ENCODE measurements at regions not wholly inside any gene's neighbourhood (a gene's known extent, or its start where the extent isn't known, plus 50 kb on each side); places are given as distances from the start of the nearest gene placed in this dataset.

GRCh38 chr6:170114187-170114945 lies 176.5 kb downstream of the DLL1 start:
- Histone ChIP-seq H3K4me1 (ENCODE audit: control insufficient read depth, insufficient read depth, low read depth, low read length) (peaks cover 1% of the 10 kb centered on the region), H2AK5ac (ENCODE audit: low read length, severe bottlenecking) (no peak overlapping the region), H2BK15ac (ENCODE audit: low read depth, poor library complexity, severe bottlenecking) (no peak overlapping the region), H3K23ac (ENCODE audit: low read length in 2 of 2) (no peak overlapping the region), H4K91ac (ENCODE audit: low read length) (no peak overlapping the region), H3K4ac (ENCODE audit: low read depth in 1 of 2, low read length in 2 of 2) (no peak overlapping the region), H3K36me3 (ENCODE audit: control insufficient read depth in 1 of 2, insufficient read depth in 2 of 2, low read depth in 1 of 2, low read length in 2 of 2) (no peaks in the 10 kb centered on the region), H3K18ac (ENCODE audit: low read depth in 1 of 2, low read length in 2 of 2) (no peak overlapping the region), H3K4me2 (ENCODE audit: low read length, poor library complexity, severe bottlenecking) (no peak overlapping the region), H3K14ac (ENCODE audit: low read length in 2 of 2) (no peak overlapping the region), H3K4me3 (ENCODE audit: insufficient read depth in 1 of 2, low read depth in 1 of 2, low read length in 2 of 2) (no peak overlapping the region), H3K27me3 (ENCODE audit: control insufficient read depth in 1 of 2, insufficient read depth in 1 of 2, low read length in 2 of 2) (peaks cover 0 to 10% of the 10 kb centered on the region in 2 experiments), H2BK12ac (ENCODE audit: low read length in 2 of 2) (no peak overlapping the region), H2BK5ac (ENCODE audit: low read depth, low read length, poor library complexity, severe bottlenecking) (no peak overlapping the region), H3K9me3 (ENCODE audit: control insufficient read depth, low read length) (peaks cover 12% of the 10 kb centered on the region), H2AFZ (ENCODE audit: low read depth, low read length) (no peak overlapping the region), H3K9ac (ENCODE audit: low read length) (no peak overlapping the region), H2BK120ac (ENCODE audit: low read depth, low read length) (no peak overlapping the region), H4K8ac (ENCODE audit: low read length) (no peak overlapping the region), H3K27ac (ENCODE audit: low read length, poor library complexity, severe bottlenecking) (no peak overlapping the region), H3K79me1 (replicated peaks; ENCODE audit: low read length, poor library complexity, severe bottlenecking) (no peaks in the 10 kb centered on the region)
- 75% methylated on average over 9 of the region's 9 CpGs for WGBS
- no peak for DNase-seq

GRCh38 chr6:170113141-170113540 lies 177.7 kb downstream of the DLL1 start:
- Histone ChIP-seq H3K79me1 (replicated peaks; ENCODE audit: low read length, poor library complexity, severe bottlenecking) (no peaks in the 10 kb centered on the region), H3K36me3 (ENCODE audit: control insufficient read depth in 1 of 2, insufficient read depth in 2 of 2, low read depth in 1 of 2, low read length in 2 of 2) (no peaks in the 10 kb centered on the region), H2BK12ac (ENCODE audit: low read length in 2 of 2) (no peak overlapping the region), H3K4me2 (ENCODE audit: low read length, poor library complexity, severe bottlenecking) (no peak overlapping the region), H3K18ac (ENCODE audit: low read depth in 1 of 2, low read length in 2 of 2) (no peak overlapping the region), H2BK15ac (ENCODE audit: low read depth, poor library complexity, severe bottlenecking) (no peak overlapping the region), H2BK120ac (ENCODE audit: low read depth, low read length) (no peak overlapping the region), H2AK5ac (ENCODE audit: low read length, severe bottlenecking) (no peak overlapping the region), H2BK5ac (ENCODE audit: low read depth, low read length, poor library complexity, severe bottlenecking) (no peak overlapping the region), H3K4me1 (ENCODE audit: control insufficient read depth, insufficient read depth, low read depth, low read length) (peaks cover 1% of the 10 kb centered on the region), H3K27me3 (ENCODE audit: control insufficient read depth in 1 of 2, insufficient read depth in 1 of 2, low read length in 2 of 2) (peaks cover 0 to 12% of the 10 kb centered on the region in 2 experiments), H3K9me3 (ENCODE audit: control insufficient read depth, low read length) (peaks cover 6% of the 10 kb centered on the region), H4K91ac (ENCODE audit: low read length) (no peak overlapping the region), H3K27ac (ENCODE audit: low read length, poor library complexity, severe bottlenecking) (no peak overlapping the region), H3K14ac (ENCODE audit: low read length in 2 of 2) (no peak overlapping the region), H3K23ac (ENCODE audit: low read length in 2 of 2) (no peak overlapping the region), H2AFZ (ENCODE audit: low read depth, low read length) (no peak overlapping the region), H3K9ac (ENCODE audit: low read length) (no peak overlapping the region), H3K4ac (ENCODE audit: low read depth in 1 of 2, low read length in 2 of 2) (no peak overlapping the region), H3K4me3 (ENCODE audit: insufficient read depth in 1 of 2, low read depth in 1 of 2, low read length in 2 of 2) (no peak overlapping the region), H4K8ac (ENCODE audit: low read length) (no peak overlapping the region)
- no peak for DNase-seq
- WGBS: 83% methylated on average over 3 of the region's 3 CpGs

- H3K14ac ChIP-seq (ENCODE audit: low read length in 2 of 2): no peak overlapping the region
- H3K4me1 ChIP-seq (ENCODE audit: control insufficient read depth, insufficient read depth, low read depth, low read length): peaks cover 1% of the 10 kb centered on the region
- no peaks in the 10 kb centered on the region for H3K36me3 ChIP-seq (ENCODE audit: control insufficient read depth in 1 of 2, insufficient read depth in 2 of 2, low read depth in 1 of 2, low read length in 2 of 2)
- H4K8ac ChIP-seq (ENCODE audit: low read length): no peak overlapping the region
- H3K4me2 ChIP-seq (ENCODE audit: low read length, poor library complexity, severe bottlenecking): no peak overlapping the region
- H3K27me3 ChIP-seq (ENCODE audit: control insufficient read depth in 1 of 2, insufficient read depth in 1 of 2, low read length in 2 of 2): peaks cover 0 to 12% of the 10 kb centered on the region in 2 experiments
- no peak overlapping the region for H2BK12ac ChIP-seq (ENCODE audit: low read length in 2 of 2)
- no peak overlapping the region for H2BK5ac ChIP-seq (ENCODE audit: low read depth, low read length, poor library complexity, severe bottlenecking)
- no peaks in the 10 kb centered on the region for H3K9me3 ChIP-seq (ENCODE audit: control insufficient read depth, low read length)
- no peak overlapping the region for H3K23ac ChIP-seq (ENCODE audit: low read length in 2 of 2)
- no peak for DNase-seq
- 80% methylated on average over 2 of the region's 4 CpGs for WGBS
- H3K4ac ChIP-seq (ENCODE audit: low read depth in 1 of 2, low read length in 2 of 2): no peak overlapping the region
- H2BK120ac ChIP-seq (ENCODE audit: low read depth, low read length): no peak overlapping the region
- no peaks in the 10 kb centered on the region for H3K79me1 ChIP-seq (replicated peaks; ENCODE audit: low read length, poor library complexity, severe bottlenecking)
- no peak overlapping the region for H2AK5ac ChIP-seq (ENCODE audit: low read length, severe bottlenecking)
- H3K9ac ChIP-seq (ENCODE audit: low read length): no peak overlapping the region
- H4K91ac ChIP-seq (ENCODE audit: low read length): no peak overlapping the region
- H3K18ac ChIP-seq (ENCODE audit: low read depth in 1 of 2, low read length in 2 of 2): no peak overlapping the region
- H3K4me3 ChIP-seq (ENCODE audit: insufficient read depth in 1 of 2, low read depth in 1 of 2, low read length in 2 of 2): no peak overlapping the region
- no peak overlapping the region for H3K27ac ChIP-seq (ENCODE audit: low read length, poor library complexity, severe bottlenecking)
- no peak overlapping the region for H2AFZ ChIP-seq (ENCODE audit: low read depth, low read length)
- no peak overlapping the region for H2BK15ac ChIP-seq (ENCODE audit: low read depth, poor library complexity, severe bottlenecking)
These were observed 178.4 kb downstream of the DLL1 start for GRCh38 chr6:170112583-170112860.

GRCh38 chr6:170111816-170112582 lies 178.9 kb downstream of the DLL1 start:
- H3K14ac ChIP-seq (ENCODE audit: low read length in 2 of 2): no peak overlapping the region
- H3K36me3 ChIP-seq (ENCODE audit: control insufficient read depth in 1 of 2, insufficient read depth in 2 of 2, low read depth in 1 of 2, low read length in 2 of 2): no peaks in the 10 kb centered on the region
- H3K4me2 ChIP-seq (ENCODE audit: low read length, poor library complexity, severe bottlenecking): no peak overlapping the region
- H2BK120ac ChIP-seq (ENCODE audit: low read depth, low read length): no peak overlapping the region
- no peak overlapping the region for H3K27ac ChIP-seq (ENCODE audit: low read length, poor library complexity, severe bottlenecking)
- no peaks in the 10 kb centered on the region for H3K79me1 ChIP-seq (replicated peaks; ENCODE audit: low read length, poor library complexity, severe bottlenecking)
- no peak overlapping the region for H2AK5ac ChIP-seq (ENCODE audit: low read length, severe bottlenecking)
- no peak overlapping the region for H2AFZ ChIP-seq (ENCODE audit: low read depth, low read length)
- H2BK5ac ChIP-seq (ENCODE audit: low read depth, low read length, poor library complexity, severe bottlenecking): no peak overlapping the region
- H3K27me3 ChIP-seq (ENCODE audit: control insufficient read depth in 1 of 2, insufficient read depth in 1 of 2, low read length in 2 of 2): peaks cover 0 to 15% of the 10 kb centered on the region in 2 experiments
- H4K91ac ChIP-seq (ENCODE audit: low read length): no peak overlapping the region
- H4K8ac ChIP-seq (ENCODE audit: low read length): no peak overlapping the region
- H3K4ac ChIP-seq (ENCODE audit: low read depth in 1 of 2, low read length in 2 of 2): no peak overlapping the region
- no peak for DNase-seq
- H3K9ac ChIP-seq (ENCODE audit: low read length): no peak overlapping the region
- WGBS: 69% methylated on average over 19 of the region's 19 CpGs
- no peaks in the 10 kb centered on the region for H3K9me3 ChIP-seq (ENCODE audit: control insufficient read depth, low read length)
- no peak overlapping the region for H3K23ac ChIP-seq (ENCODE audit: low read length in 2 of 2)
- H3K4me1 ChIP-seq (ENCODE audit: control insufficient read depth, insufficient read depth, low read depth, low read length): peaks cover 1% of the 10 kb centered on the region
- no peak overlapping the region for H2BK12ac ChIP-seq (ENCODE audit: low read length in 2 of 2)
- H3K18ac ChIP-seq (ENCODE audit: low read depth in 1 of 2, low read length in 2 of 2): no peak overlapping the region
- no peak overlapping the region for H2BK15ac ChIP-seq (ENCODE audit: low read depth, poor library complexity, severe bottlenecking)
- no peak overlapping the region for H3K4me3 ChIP-seq (ENCODE audit: insufficient read depth in 1 of 2, low read depth in 1 of 2, low read length in 2 of 2)

All from mesenchymal stem cell (in vitro differentiated cells and primary cell).